ENCODE measurements at regions not wholly inside any gene's neighbourhood (a gene's known extent, or its start where the extent isn't known, plus 50 kb on each side); places are given as distances from the start of the nearest gene placed in this dataset.

DNA sequence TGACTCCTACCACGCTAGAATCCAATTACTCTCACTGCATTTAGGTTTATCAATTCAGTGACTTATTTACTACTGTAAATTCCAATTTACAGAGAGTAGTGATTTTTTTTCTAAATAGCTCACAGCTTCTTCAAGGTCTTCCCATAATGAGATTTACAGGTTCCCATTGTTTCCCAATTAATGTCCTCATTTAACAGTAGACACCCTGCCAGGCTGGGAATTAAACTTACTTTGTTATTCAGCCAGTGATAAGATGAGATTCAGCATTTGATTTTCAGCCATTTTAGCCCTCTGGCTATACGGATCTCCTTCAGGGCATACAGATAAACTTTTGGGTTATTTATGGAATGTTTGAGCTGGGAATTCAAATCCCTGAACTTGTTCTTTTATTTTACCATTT lies 582.9 kb upstream of the EYS start:
- no peak for TF ChIP-seq CTCF (IDR thresholded peaks at IDR 0.05; ENCODE audit: low read depth, low read length)
- no peak for TF ChIP-seq EZH2phosphoT487 (IDR thresholded peaks at IDR 0.05; ENCODE audit: low read depth)
